ENCODE measurements at regions not wholly inside any gene's neighbourhood (a gene's known extent, or its start where the extent isn't known, plus 50 kb on each side); places are given as distances from the start of the nearest gene placed in this dataset.

DNA sequence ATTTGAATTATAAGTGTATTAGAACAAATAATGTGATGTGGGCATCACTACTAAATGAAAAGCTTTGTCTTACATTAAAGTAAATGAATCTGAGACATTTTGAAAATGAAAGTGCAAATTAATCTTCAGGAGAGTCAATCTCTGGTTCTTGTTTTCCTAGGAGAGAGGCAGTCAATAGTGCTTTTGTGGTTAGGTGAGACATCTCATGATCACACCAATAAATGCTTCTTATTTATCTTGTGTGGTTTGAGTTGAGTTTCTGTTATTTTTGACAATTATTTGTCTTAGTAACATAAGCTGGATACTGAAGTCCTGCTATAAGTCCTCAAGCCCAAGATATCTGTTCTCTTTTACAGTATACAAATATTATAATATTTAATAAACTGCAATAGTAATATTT is 1378.0 kb upstream of the PCDH9 start:
- H3K9me3 ChIP-seq: no peaks in the 10 kb centered on the region
- TF ChIP-seq POLR2A (IDR thresholded peaks at IDR 0.05): no peak
- no peak for TF ChIP-seq EP300 (IDR thresholded peaks at IDR 0.05)
- TF ChIP-seq, protein P1, sequence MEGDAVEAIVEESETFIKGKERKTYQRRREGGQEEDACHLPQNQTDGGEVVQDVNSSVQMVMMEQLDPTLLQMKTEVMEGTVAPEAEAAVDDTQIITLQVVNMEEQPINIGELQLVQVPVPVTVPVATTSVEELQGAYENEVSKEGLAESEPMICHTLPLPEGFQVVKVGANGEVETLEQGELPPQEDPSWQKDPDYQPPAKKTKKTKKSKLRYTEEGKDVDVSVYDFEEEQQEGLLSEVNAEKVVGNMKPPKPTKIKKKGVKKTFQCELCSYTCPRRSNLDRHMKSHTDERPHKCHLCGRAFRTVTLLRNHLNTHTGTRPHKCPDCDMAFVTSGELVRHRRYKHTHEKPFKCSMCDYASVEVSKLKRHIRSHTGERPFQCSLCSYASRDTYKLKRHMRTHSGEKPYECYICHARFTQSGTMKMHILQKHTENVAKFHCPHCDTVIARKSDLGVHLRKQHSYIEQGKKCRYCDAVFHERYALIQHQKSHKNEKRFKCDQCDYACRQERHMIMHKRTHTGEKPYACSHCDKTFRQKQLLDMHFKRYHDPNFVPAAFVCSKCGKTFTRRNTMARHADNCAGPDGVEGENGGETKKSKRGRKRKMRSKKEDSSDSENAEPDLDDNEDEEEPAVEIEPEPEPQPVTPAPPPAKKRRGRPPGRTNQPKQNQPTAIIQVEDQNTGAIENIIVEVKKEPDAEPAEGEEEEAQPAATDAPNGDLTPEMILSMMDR (IDR thresholded peaks at IDR 0.05): no peak
- no peak for TF ChIP-seq POLR2AphosphoS5 (IDR thresholded peaks at IDR 0.05)
- H3K27me3 ChIP-seq: no peaks in the 10 kb centered on the region
- ATAC-seq (ENCODE audit: low FRiP score in 2 of 2) (no peak), DNase-seq (no peak)
- H3K4me3 ChIP-seq: no peak overlapping the region
- H3K36me3 ChIP-seq: no peaks in the 10 kb centered on the region
- H3K27ac ChIP-seq: no peak overlapping the region
- H3K4me1 ChIP-seq: no peaks in the 10 kb centered on the region

DNA sequence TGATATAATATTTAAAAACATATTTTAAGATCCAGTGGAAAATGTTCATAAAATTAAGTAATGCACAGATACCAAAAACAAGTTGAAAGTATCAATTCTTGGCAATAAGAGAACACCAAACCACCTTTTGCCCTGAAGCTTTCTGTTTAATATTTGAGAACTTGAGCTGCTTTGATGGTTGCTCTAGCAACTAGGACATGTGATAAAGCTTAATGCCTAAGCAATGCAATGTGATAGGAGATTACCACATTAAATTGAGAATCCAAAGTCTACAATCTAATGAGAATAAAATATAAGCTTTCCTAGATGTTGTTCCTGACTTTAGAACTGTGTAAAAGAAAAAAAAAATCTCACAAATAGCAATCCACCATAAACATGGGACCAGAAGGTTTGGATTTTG is 1367.5 kb upstream of the PCDH9 start:
- Histone ChIP-seq H3K4me3 (no peak overlapping the region), H3K36me3 (no peaks in the 10 kb centered on the region), H3K9me3 (no peaks in the 10 kb centered on the region), H3K4me1 (no peaks in the 10 kb centered on the region), H3K27me3 (no peaks in the 10 kb centered on the region), H3K27ac (no peak overlapping the region)
- ATAC-seq (ENCODE audit: low FRiP score in 2 of 2) (no peak), DNase-seq (no peak)
- TF ChIP-seq EP300 (IDR thresholded peaks at IDR 0.05): no peak
- no peak for TF ChIP-seq POLR2AphosphoS5 (IDR thresholded peaks at IDR 0.05)
- TF ChIP-seq, protein P1 (IDR thresholded peaks at IDR 0.05): no peak
- no peak for TF ChIP-seq POLR2A (IDR thresholded peaks at IDR 0.05)

DNA sequence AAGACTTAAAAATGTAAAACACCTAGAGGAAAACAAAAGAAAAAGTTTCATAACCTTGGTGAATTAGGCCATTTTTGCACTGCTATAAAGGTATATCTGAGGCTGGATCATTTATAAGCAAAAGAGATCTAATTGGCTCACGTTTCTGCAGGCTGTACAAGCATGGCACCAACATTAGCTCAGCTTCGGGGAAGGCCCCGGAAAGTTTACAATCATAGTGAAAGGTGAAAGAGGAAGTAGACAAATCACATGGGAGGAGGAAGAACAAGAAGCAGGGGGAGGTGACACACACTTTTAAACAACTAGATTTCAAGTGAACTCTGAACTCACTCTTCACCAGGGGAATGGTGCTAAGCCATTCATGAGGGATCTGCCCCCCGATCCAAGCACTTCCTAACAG is 1358.5 kb upstream of the PCDH9 start:
- H3K27me3 ChIP-seq: no peaks in the 10 kb centered on the region
- no peaks in the 10 kb centered on the region for H3K9me3 ChIP-seq
- H3K4me3 ChIP-seq: no peak overlapping the region
- no peaks in the 10 kb centered on the region for H3K4me1 ChIP-seq
- no peaks in the 10 kb centered on the region for H3K36me3 ChIP-seq
- DNase-seq: no peak
- TF ChIP-seq POLR2AphosphoS5 (IDR thresholded peaks at IDR 0.05) (no peak), EP300 (IDR thresholded peaks at IDR 0.05) (no peak), POLR2A (IDR thresholded peaks at IDR 0.05) (no peak)
- TF ChIP-seq, protein P1 (IDR thresholded peaks at IDR 0.05): no peak
- no peak overlapping the region for H3K27ac ChIP-seq
- ATAC-seq (ENCODE audit: low FRiP score in 2 of 2): no peak
- WGBS, 2 donors: 60 to 65% methylated on average over 4 of the region's 4 CpGs

DNA sequence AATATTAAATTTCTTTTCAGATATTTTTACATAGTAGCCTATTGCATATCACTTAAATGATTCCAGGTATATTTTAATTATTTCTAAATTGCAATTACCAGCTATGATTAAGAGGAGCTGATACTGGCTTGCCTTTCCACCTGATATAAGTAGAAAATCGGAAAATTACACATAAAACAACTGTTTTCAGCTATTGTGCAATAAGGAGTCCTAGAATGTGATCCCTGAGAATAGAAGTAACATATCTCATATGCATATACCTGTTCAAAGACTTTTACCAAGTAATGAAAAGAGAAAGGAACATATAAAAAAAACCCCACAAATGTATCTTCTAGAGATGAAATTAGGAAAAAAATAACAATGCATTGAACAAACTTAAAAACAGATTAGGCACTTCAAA is 1354.6 kb upstream of the PCDH9 start:
- no peaks in the 10 kb centered on the region for H3K36me3 ChIP-seq
- no peak overlapping the region for H3K4me3 ChIP-seq
- no peak for TF ChIP-seq EP300 (IDR thresholded peaks at IDR 0.05)
- TF ChIP-seq POLR2A (IDR thresholded peaks at IDR 0.05): no peak
- TF ChIP-seq, protein P1 (IDR thresholded peaks at IDR 0.05): no peak
- DNase-seq (no peak), ATAC-seq (ENCODE audit: low FRiP score in 2 of 2) (no peak)
- no peaks in the 10 kb centered on the region for H3K4me1 ChIP-seq
- 38 to 48% methylated on average over 1 of the region's 1 CpG for WGBS, 2 donors
- H3K27me3 ChIP-seq: no peaks in the 10 kb centered on the region
- no peaks in the 10 kb centered on the region for H3K9me3 ChIP-seq
- no peak overlapping the region for H3K27ac ChIP-seq

DNA sequence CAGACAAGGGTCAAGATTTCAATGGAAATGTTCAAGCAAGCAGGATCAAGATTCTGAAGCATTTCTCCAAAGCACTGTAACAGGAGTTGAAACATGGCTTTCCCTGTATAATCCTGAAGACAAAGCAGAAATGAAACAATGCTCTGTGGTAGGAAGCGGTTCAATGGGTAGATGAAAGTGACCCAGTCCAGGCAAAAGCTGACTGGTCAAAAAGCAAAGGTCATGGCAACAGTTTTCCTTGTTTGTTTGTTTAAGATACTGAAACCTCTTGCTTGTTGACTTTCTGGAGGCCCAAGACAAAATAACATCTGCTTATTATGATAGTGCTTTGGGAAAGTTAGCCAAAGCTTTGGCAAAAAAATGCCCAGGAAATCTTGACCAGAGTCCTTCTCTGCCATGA is 1343.9 kb upstream of the PCDH9 start:
- Histone ChIP-seq H3K27me3 (no peaks in the 10 kb centered on the region), H3K4me1 (no peaks in the 10 kb centered on the region), H3K9me3 (no peaks in the 10 kb centered on the region), H3K27ac (no peak overlapping the region), H3K36me3 (no peaks in the 10 kb centered on the region), H3K4me3 (no peak overlapping the region)
- TF ChIP-seq POLR2A (IDR thresholded peaks at IDR 0.05) (no peak), EP300 (IDR thresholded peaks at IDR 0.05) (no peak), POLR2AphosphoS5 (IDR thresholded peaks at IDR 0.05) (no peak)
- TF ChIP-seq, protein P1 (IDR thresholded peaks at IDR 0.05): no peak
- 59% methylated on average over 1 of the region's 1 CpG for WGBS, 2 donors
- ATAC-seq (ENCODE audit: low FRiP score in 2 of 2) (no peak), DNase-seq (no peak)

All from upper lobe of left lung (tissue), 6 donors.